Heart left ventricle (tissue), 13 donors: ENCODE measurements at regions not wholly inside any gene's neighbourhood (a gene's known extent, or its start where the extent isn't known, plus 50 kb on each side); places are given as distances from the start of the nearest gene placed in this dataset.
"Not testable (repeated sequence)": the region's sequence is repeated elsewhere in the genome, so short reads cannot be mapped to it uniquely, and the experiment has no call there.

Source experiments
- CTCF ChIP-seq, 12 donors: fragments of 200-600 bp; sonication (generic) in 4 of 12; IDR thresholded peaks; one replicate each; pipeline versions ENCODE4 v1.5.0 to v1.8.0; 2018 to 2022; ENCODE audit warnings: antibody characterized with exemption in 12 of 12, mild to moderate bottlenecking in 5 of 12
- POLR2A ChIP-seq, 2 donors: fragments of 450-650 bp; IDR thresholded peaks; one replicate each; pipeline ENCODE4 v1.6.1; 2017; ENCODE audit warnings: antibody characterized with exemption in 2 of 2, mild to moderate bottlenecking in 2 of 2, moderate library complexity in 2 of 2
- donor health status: ischemic (EF 13 %, LVEDD 7.1; RV severe dilation, severe dysfunction).
- donor health status: DM: no; HTN: yes; CAD: no.
- donor health status: DM: no; HTN: no; CAD: no.
- donor health status: ischemic (EF 25% LVEDD 6.9; RV normal size, moderate dysfunction).
- donor health status: ischemic (EF 25% LVEDD 5.7; RV mildly dilated, moderate dysfunction).
- donor health status: ischemic (EF 35%, LVEDD 5.7; RV mildly dilated, moderate dysfunction).
- donor health status: nonischemic (EF 11% LVEDD 7.7; RV severe dilation, severe dysfunction).
- donor health status: DM: yes; HTN: yes; CAD: no.
- donor health status: PGD.
- donor health status: ischemic (EF 29% LVEDD 5.4; RV normal size, mild dysfunction).
- donor health status: nonischemic (EF 23%, LVEDD 6.1; RV moderate dilation, normal function).

GRCh38 chr3:138886096-138886495 lies 51.4 kb upstream of the PIK3CB start:
- TF ChIP-seq CTCF, POLR2A (IDR thresholded peaks at IDR 0.05): not testable (repeated sequence)
